ENCODE measurements at regions not wholly inside any gene's neighbourhood (a gene's known extent, or its start where the extent isn't known, plus 50 kb on each side); places are given as distances from the start of the nearest gene placed in this dataset.

DNA sequence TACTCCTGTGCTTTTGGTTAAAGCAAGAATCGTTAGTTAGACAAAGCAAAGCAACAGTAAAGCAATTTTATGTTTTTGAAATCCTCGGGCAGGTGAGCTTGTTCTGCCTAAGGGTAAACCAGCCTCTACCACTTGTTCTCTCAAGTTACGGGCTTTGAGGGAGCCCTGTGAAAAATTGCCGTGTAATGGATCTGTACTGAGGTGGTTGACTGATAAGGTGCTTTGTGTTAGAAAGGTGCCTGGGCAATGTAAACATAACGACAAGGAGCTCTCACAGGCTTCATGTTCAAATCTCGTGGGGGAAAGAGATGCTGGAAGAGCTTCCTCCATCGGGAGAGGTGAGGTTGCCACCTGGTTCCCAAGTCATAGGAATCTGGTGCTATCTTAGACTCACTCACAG is 111.8 kb downstream of the TRAPPC11 start:
- Histone ChIP-seq H2AFZ (no peak overlapping the region), H3K27ac (no peak overlapping the region), H3K9me3 (ENCODE audit: insufficient read depth, low read depth) (no peaks in the 10 kb centered on the region), H3K4me1 (replicated peaks; ENCODE audit: insufficient read depth) (no peaks in the 10 kb centered on the region), H3K27me3 (ENCODE audit: insufficient read depth, low read depth) (no peaks in the 10 kb centered on the region), H3K79me2 (ENCODE audit: low read depth) (no peaks in the 10 kb centered on the region), H3K4me2 (no peak overlapping the region), H3K36me3 (ENCODE audit: low read depth) (no peaks in the 10 kb centered on the region), H3F3A (ENCODE audit: insufficient read depth, low read depth) (no peaks in the 10 kb centered on the region), H3K4me3 (no peak overlapping the region), H3K9me2 (ENCODE audit: insufficient read depth) (no peaks in the 10 kb centered on the region), H4K20me1 (ENCODE audit: insufficient read depth) (no peaks in the 10 kb centered on the region)
- CTCF ChIA-PET: no interaction called here
- no peak for TF ChIP-seq EZH2 (IDR thresholded peaks at IDR 0.05; ENCODE audit: low read depth)
- TF ChIP-seq, protein P1, sequence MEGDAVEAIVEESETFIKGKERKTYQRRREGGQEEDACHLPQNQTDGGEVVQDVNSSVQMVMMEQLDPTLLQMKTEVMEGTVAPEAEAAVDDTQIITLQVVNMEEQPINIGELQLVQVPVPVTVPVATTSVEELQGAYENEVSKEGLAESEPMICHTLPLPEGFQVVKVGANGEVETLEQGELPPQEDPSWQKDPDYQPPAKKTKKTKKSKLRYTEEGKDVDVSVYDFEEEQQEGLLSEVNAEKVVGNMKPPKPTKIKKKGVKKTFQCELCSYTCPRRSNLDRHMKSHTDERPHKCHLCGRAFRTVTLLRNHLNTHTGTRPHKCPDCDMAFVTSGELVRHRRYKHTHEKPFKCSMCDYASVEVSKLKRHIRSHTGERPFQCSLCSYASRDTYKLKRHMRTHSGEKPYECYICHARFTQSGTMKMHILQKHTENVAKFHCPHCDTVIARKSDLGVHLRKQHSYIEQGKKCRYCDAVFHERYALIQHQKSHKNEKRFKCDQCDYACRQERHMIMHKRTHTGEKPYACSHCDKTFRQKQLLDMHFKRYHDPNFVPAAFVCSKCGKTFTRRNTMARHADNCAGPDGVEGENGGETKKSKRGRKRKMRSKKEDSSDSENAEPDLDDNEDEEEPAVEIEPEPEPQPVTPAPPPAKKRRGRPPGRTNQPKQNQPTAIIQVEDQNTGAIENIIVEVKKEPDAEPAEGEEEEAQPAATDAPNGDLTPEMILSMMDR (conservative IDR thresholded peaks at IDR 0.05): no peak
- POLR2A ChIA-PET (ENCODE audit: unreplicated experiment): no interaction called here
- intact Hi-C loops (cut with micrococcal nuclease; ENCODE audit: unreplicated experiment): no loop called here
- BruUV-seq (replicated peaks): no TSS peak
- DNase-seq: no peak

DNA sequence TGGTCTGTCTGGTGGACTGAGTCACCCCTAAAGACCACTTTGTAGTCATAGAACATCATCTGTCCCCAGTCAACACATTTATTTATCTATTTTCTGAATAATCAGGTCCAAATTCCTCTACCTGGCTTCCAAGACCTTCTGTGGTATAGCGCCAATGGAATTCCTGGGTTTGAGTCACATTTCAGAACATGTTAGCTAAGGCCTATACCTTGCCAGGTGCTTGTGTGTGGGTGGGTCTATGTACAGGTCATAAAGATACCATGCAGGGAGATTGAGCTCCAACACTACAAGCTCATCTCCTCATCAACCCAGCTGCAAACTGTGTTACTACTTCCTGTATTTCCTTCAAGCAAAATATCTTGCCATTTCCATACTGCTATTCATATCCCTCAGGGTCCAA is 113.3 kb downstream of the TRAPPC11 start:
- no TSS peak for BruUV-seq (replicated peaks)
- H3K9me3 ChIP-seq (ENCODE audit: insufficient read depth, low read depth): no peaks in the 10 kb centered on the region
- intact Hi-C loops (cut with micrococcal nuclease; ENCODE audit: unreplicated experiment): no loop called here
- no peak for TF ChIP-seq EZH2 (IDR thresholded peaks at IDR 0.05; ENCODE audit: low read depth)
- TF ChIP-seq, protein P1 (conservative IDR thresholded peaks at IDR 0.05): no peak
- H3K4me1 ChIP-seq (replicated peaks; ENCODE audit: insufficient read depth): no peaks in the 10 kb centered on the region
- H3K36me3 ChIP-seq (ENCODE audit: low read depth): no peaks in the 10 kb centered on the region
- H3K9me2 ChIP-seq (ENCODE audit: insufficient read depth): no peaks in the 10 kb centered on the region
- H3K27me3 ChIP-seq (ENCODE audit: insufficient read depth, low read depth): no peaks in the 10 kb centered on the region
- H4K20me1 ChIP-seq (ENCODE audit: insufficient read depth): no peaks in the 10 kb centered on the region
- H3K4me2 ChIP-seq: no peak overlapping the region
- DNase-seq: no peak
- H3K79me2 ChIP-seq (ENCODE audit: low read depth): no peaks in the 10 kb centered on the region
- ChIA-PET CTCF (no interaction called here), POLR2A (ENCODE audit: unreplicated experiment) (no interaction called here)
- H2AFZ ChIP-seq: no peak overlapping the region
- H3K4me3 ChIP-seq: no peak overlapping the region
- no peak overlapping the region for H3K27ac ChIP-seq
- H3F3A ChIP-seq (ENCODE audit: insufficient read depth, low read depth): no peaks in the 10 kb centered on the region

DNA sequence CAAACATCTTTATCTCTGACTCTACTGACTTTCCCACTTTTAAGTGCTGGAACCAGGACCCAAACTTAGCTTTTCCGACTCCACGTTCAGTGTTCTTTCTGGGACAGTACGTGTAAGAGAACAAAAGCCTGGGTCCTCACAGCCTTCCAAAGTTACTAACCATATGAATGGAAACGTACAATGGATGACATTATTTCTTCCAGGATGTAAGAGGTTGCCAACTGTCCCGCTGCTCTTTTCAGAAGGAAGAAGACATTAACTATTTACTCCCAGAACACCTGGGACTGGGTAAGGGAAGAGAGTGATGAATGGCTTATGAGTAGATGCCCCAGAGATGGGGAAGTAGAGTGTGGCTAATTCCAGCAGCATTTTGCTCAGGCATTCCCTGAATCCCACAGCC is 114.7 kb downstream of the TRAPPC11 start:
- POLR2A ChIA-PET (ENCODE audit: unreplicated experiment): no interaction called here
- no peaks in the 10 kb centered on the region for H4K20me1 ChIP-seq (ENCODE audit: insufficient read depth)
- no peak overlapping the region for H3K4me3 ChIP-seq
- H3K9me2 ChIP-seq (ENCODE audit: insufficient read depth): no peaks in the 10 kb centered on the region
- no peak overlapping the region for H3K27ac ChIP-seq
- intact Hi-C loops (cut with micrococcal nuclease; ENCODE audit: unreplicated experiment): no loop called here
- H3K79me2 ChIP-seq (ENCODE audit: low read depth): no peaks in the 10 kb centered on the region
- CTCF ChIA-PET: no interaction called here
- BruUV-seq (replicated peaks): no TSS peak
- TF ChIP-seq, protein P1 (conservative IDR thresholded peaks at IDR 0.05): no peak
- no peak for TF ChIP-seq EZH2 (IDR thresholded peaks at IDR 0.05; ENCODE audit: low read depth)
- H3K36me3 ChIP-seq (ENCODE audit: low read depth): no peaks in the 10 kb centered on the region
- H3K27me3 ChIP-seq (ENCODE audit: insufficient read depth, low read depth): no peaks in the 10 kb centered on the region
- no peaks in the 10 kb centered on the region for H3K4me1 ChIP-seq (replicated peaks; ENCODE audit: insufficient read depth)
- H3K9me3 ChIP-seq (ENCODE audit: insufficient read depth, low read depth): no peaks in the 10 kb centered on the region
- no peak overlapping the region for H2AFZ ChIP-seq
- H3F3A ChIP-seq (ENCODE audit: insufficient read depth, low read depth): no peaks in the 10 kb centered on the region
- no peak overlapping the region for H3K4me2 ChIP-seq
- DNase-seq: no peak

All from PC-9 (cell line).